Calu3 (cell line): ENCODE measurements at regions not wholly inside any gene's neighbourhood (a gene's known extent, or its start where the extent isn't known, plus 50 kb on each side); places are given as distances from the start of the nearest gene placed in this dataset.

Experiments
- BruUV-seq: library from RNA; stranded (reverse); fragments of 400-500 nt; replicated peaks from 2 replicates; lab custom pipeline; 2021; lab: Mats Ljungman, UMichigan
- CTCF ChIA-PET: fragments of 300-600 bp; sonication (Branson Sonifier 250); formaldehyde crosslinking; loops from one replicate; lab custom pipeline; 2022; ENCODE audit warnings: antibody characterized with exemption; lab: Charles Lee
- DNase-seq: peaks from one replicate; pipeline ENCODE4 v3.0.0; 2022
- H3K27ac Mint-ChIP-seq: one replicate; pipeline ENCODE4 v1.8.0; 2022; ENCODE audit warnings: mixed read lengths; ENCODE audit not compliant: unreplicated experiment
- H3K27me3 Mint-ChIP-seq: one replicate; pipeline ENCODE4 v1.8.0; 2022; ENCODE audit warnings: mixed read lengths; ENCODE audit not compliant: unreplicated experiment
- H3K36me3 Mint-ChIP-seq: one replicate; pipeline ENCODE4 v1.8.0; 2022; ENCODE audit warnings: mild to moderate bottlenecking, moderate library complexity, mixed read lengths; ENCODE audit not compliant: insufficient read depth, unreplicated experiment
- H3K4me1 Mint-ChIP-seq: one replicate; pipeline ENCODE4 v1.8.0; 2022; ENCODE audit warnings: mild to moderate bottlenecking, low read depth, mixed read lengths; ENCODE audit not compliant: unreplicated experiment
- H3K4me3 Mint-ChIP-seq: one replicate; pipeline ENCODE4 v1.8.0; 2022; ENCODE audit warnings: mild to moderate bottlenecking, low read depth, moderate library complexity, mixed read lengths; ENCODE audit not compliant: unreplicated experiment
- H3K9me3 Mint-ChIP-seq: one replicate; pipeline ENCODE4 v1.8.0; 2022; ENCODE audit warnings: low read depth, mixed read lengths; ENCODE audit not compliant: unreplicated experiment
- intact Hi-C: fragments of 100-400 bp; cut with micrococcal nuclease; formaldehyde crosslinking; loops from one replicate; pipeline ENCODE4 v1.10.0; 2022; ENCODE audit not compliant: unreplicated experiment
- TF ChIP-seq, protein P1 (sequence below): fragments of 200-600 bp; IDR thresholded peaks from one replicate; pipeline ENCODE4 v1.8.0; 2022; ENCODE audit warnings: antibody characterized with exemption; ENCODE audit not compliant: unreplicated experiment

DNA sequence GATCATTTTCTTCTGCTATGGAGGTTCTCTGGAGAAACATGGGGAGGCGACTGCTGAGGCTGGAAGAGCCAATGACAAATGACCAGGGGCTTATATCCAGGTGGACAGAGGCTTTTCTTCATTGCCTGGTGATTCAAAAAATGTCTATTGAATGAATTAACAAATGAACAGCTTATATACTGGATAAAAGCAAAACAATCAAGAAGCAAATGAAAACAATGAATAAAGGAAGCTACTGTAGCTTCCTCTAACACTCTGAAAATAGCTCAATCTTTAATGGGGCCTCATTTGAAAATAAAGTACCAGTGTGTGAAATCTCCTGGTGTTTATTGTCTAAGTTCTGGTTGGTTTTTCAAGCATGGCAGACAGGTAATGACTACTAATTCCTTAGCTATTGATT is 167.5 kb upstream of the TMTC4 start:
- BruUV-seq, result no TSS peak
- Mint-ChIP-seq H3K4me3 (no peak overlapping the region), H3K4me1 (no peaks in the 10 kb centered on the region), H3K36me3 (no peaks in the 10 kb centered on the region), H3K27ac (no peak overlapping the region), H3K9me3 (no peaks in the 10 kb centered on the region), H3K27me3 (peaks cover 13% of the 10 kb centered on the region)
- no peak for DNase-seq
- CTCF ChIA-PET, result no interaction called here
- TF ChIP-seq, protein P1, sequence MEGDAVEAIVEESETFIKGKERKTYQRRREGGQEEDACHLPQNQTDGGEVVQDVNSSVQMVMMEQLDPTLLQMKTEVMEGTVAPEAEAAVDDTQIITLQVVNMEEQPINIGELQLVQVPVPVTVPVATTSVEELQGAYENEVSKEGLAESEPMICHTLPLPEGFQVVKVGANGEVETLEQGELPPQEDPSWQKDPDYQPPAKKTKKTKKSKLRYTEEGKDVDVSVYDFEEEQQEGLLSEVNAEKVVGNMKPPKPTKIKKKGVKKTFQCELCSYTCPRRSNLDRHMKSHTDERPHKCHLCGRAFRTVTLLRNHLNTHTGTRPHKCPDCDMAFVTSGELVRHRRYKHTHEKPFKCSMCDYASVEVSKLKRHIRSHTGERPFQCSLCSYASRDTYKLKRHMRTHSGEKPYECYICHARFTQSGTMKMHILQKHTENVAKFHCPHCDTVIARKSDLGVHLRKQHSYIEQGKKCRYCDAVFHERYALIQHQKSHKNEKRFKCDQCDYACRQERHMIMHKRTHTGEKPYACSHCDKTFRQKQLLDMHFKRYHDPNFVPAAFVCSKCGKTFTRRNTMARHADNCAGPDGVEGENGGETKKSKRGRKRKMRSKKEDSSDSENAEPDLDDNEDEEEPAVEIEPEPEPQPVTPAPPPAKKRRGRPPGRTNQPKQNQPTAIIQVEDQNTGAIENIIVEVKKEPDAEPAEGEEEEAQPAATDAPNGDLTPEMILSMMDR, result no peak
- intact Hi-C loops, result no loop called here

- BruUV-seq, result no TSS peak
- TF ChIP-seq, protein P1, result no peak
- Mint-ChIP-seq H3K4me1 (no peaks in the 10 kb centered on the region), H3K4me3 (no peak overlapping the region), H3K27ac (no peak overlapping the region), H3K36me3 (no peaks in the 10 kb centered on the region), H3K27me3 (peaks cover 8% of the 10 kb centered on the region), H3K9me3 (no peaks in the 10 kb centered on the region)
- intact Hi-C loops, result no loop called here
- CTCF ChIA-PET, result no interaction called here
- no peak for DNase-seq
These were observed 163.8 kb upstream of the TMTC4 start for GRCh38 chr13:100838387-100838786.

DNA sequence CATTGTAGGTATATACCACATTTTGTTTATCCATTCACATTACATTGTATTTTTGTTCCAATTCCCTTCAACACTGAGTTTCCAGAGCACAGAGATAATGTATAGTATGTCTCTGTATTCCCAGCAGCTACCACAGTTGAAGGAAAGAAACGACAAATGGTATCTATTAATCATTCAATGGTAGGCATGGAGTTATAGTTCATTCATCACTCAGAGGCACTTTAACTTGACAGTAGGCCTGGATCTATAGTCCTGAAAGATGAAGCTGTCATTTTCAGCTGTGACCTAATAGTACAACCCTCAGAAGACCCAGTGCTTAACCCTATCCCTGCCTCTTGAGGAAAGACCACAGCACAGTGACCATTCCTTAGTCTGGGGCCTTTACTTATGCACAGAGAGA is 163.0 kb upstream of the TMTC4 start:
- Mint-ChIP-seq H3K4me1 (no peaks in the 10 kb centered on the region), H3K27me3 (peaks cover under 1% of the 10 kb centered on the region), H3K36me3 (no peaks in the 10 kb centered on the region), H3K4me3 (no peak overlapping the region), H3K27ac (no peak overlapping the region), H3K9me3 (no peaks in the 10 kb centered on the region)
- CTCF ChIA-PET, result no interaction called here
- intact Hi-C loops, result no loop called here
- TF ChIP-seq, protein P1, result no peak
- DNase-seq, result no peak
- no TSS peak for BruUV-seq

- no TSS peak for BruUV-seq
- DNase-seq, result no peak
- Mint-ChIP-seq H3K4me1 (no peaks in the 10 kb centered on the region), H3K27me3 (no peaks in the 10 kb centered on the region), H3K27ac (no peak overlapping the region), H3K36me3 (no peaks in the 10 kb centered on the region), H3K9me3 (no peaks in the 10 kb centered on the region), H3K4me3 (no peak overlapping the region)
- intact Hi-C loops, result no loop called here
- TF ChIP-seq, protein P1, result no peak
- CTCF ChIA-PET, result no interaction called here
These were observed 162.1 kb upstream of the TMTC4 start for GRCh38 chr13:100836711-100837110.
